ENCODE measurements at regions not wholly inside any gene's neighbourhood (a gene's known extent, or its start where the extent isn't known, plus 50 kb on each side); places are given as distances from the start of the nearest gene placed in this dataset.
"Not testable (repeated sequence)": the region's sequence is repeated elsewhere in the genome, so short reads cannot be mapped to it uniquely, and the experiment has no call there.

GRCh38 chr2:40584432-40584831, 132.5 kb upstream of the SLC8A1 start:
- DNase-seq = no peak

- no peak for DNase-seq
These were observed 139.9 kb upstream of the SLC8A1 start for GRCh38 chr2:40591774-40592173.

- DNase-seq = no peak
These were observed 140.3 kb upstream of the SLC8A1 start for GRCh38 chr2:40592218-40592617.

- DNase-seq = no peak
These were observed 155.0 kb upstream of the SLC8A1 start for GRCh38 chr2:40606862-40607261.

- no peak for DNase-seq
These were observed 159.3 kb upstream of the SLC8A1 start for GRCh38 chr2:40611196-40611595.

- no peak for DNase-seq
These were observed 174.0 kb upstream of the SLC8A1 start for GRCh38 chr2:40625849-40626248.

GRCh38 chr2:40628556-40628955, 176.7 kb upstream of the SLC8A1 start:
- no peak for DNase-seq

GRCh38 chr2:40629768-40630434, 178.0 kb upstream of the SLC8A1 start:
- DNase-seq = no peak

GRCh38 chr2:40639320-40639719, 187.4 kb upstream of the SLC8A1 start:
- DNase-seq = no peak

- DNase-seq = no peak
These were observed 190.3 kb upstream of the SLC8A1 start for GRCh38 chr2:40642237-40642636.

- no peak for DNase-seq
These were observed 190.8 kb upstream of the SLC8A1 start for GRCh38 chr2:40642726-40643125.

GRCh38 chr2:40646642-40647041, 194.8 kb upstream of the SLC8A1 start:
- DNase-seq = no peak

GRCh38 chr2:40652155-40652554, 200.3 kb upstream of the SLC8A1 start:
- DNase-seq = no peak

- DNase-seq = no peak
These were observed 201.9 kb upstream of the SLC8A1 start for GRCh38 chr2:40653829-40654228.

- no peak for DNase-seq
These were observed 202.5 kb upstream of the SLC8A1 start for GRCh38 chr2:40654346-40654745.

- DNase-seq = no peak
These were observed 207.1 kb upstream of the SLC8A1 start for GRCh38 chr2:40658941-40659340.

GRCh38 chr2:40665493-40666232, 213.8 kb upstream of the SLC8A1 start:
- DNase-seq = no peak

- no peak for DNase-seq
These were observed 214.5 kb upstream of the SLC8A1 start for GRCh38 chr2:40666398-40666797.

GRCh38 chr2:40668425-40668824, 216.5 kb upstream of the SLC8A1 start:
- DNase-seq = no peak

- DNase-seq = not testable (repeated sequence)
These were observed 224.4 kb upstream of the SLC8A1 start for GRCh38 chr2:40676134-40676790.

- no peak for DNase-seq
These were observed 228.7 kb upstream of the SLC8A1 start for GRCh38 chr2:40680547-40680946.

- no peak for DNase-seq
These were observed 238.1 kb upstream of the SLC8A1 start for GRCh38 chr2:40690036-40690435.

GRCh38 chr2:40690525-40690924, 238.6 kb upstream of the SLC8A1 start:
- no peak for DNase-seq

All from NCI-H1436 (cell line).